ENCODE measurements at regions not wholly inside any gene's neighbourhood (a gene's known extent, or its start where the extent isn't known, plus 50 kb on each side); places are given as distances from the start of the nearest gene placed in this dataset.

- TF ChIP-seq ZNF114 (CRISPR knock-in tag; IDR thresholded peaks at IDR 0.05): no peak
- TF ChIP-seq CTCF (conservative IDR thresholded peaks at IDR 0.05; ENCODE audit: low read depth in 2 of 2): no peak
- TF ChIP-seq EZH2 (IDR thresholded peaks at IDR 0.05; ENCODE audit: low read depth, unreplicated experiment): no peak
- TF ChIP-seq POLR2AphosphoS5 (IDR thresholded peaks at IDR 0.05; ENCODE audit: low read depth): no peak
- TF ChIP-seq EZH2phosphoT487 (IDR thresholded peaks at IDR 0.05; ENCODE audit: unreplicated experiment): no peak
- TF ChIP-seq JUNB (IDR thresholded peaks at IDR 0.05; ENCODE audit: unreplicated experiment): no peak
- TF ChIP-seq, protein P1, sequence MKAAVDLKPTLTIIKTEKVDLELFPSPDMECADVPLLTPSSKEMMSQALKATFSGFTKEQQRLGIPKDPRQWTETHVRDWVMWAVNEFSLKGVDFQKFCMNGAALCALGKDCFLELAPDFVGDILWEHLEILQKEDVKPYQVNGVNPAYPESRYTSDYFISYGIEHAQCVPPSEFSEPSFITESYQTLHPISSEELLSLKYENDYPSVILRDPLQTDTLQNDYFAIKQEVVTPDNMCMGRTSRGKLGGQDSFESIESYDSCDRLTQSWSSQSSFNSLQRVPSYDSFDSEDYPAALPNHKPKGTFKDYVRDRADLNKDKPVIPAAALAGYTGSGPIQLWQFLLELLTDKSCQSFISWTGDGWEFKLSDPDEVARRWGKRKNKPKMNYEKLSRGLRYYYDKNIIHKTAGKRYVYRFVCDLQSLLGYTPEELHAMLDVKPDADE (IDR thresholded peaks at IDR 0.05): no peak
- no peak for TF ChIP-seq REST (IDR thresholded peaks at IDR 0.05; ENCODE audit: unreplicated experiment)
- TF ChIP-seq CREB1 (CRISPR knock-in tag; IDR thresholded peaks at IDR 0.05; ENCODE audit: low read depth): no peak
- TF ChIP-seq STAT1 (IDR thresholded peaks at IDR 0.05; ENCODE audit: unreplicated experiment): no peak
Observed at GRCh38 chr7:115191526-115191925, 269.6 kb downstream of the MDFIC start.
